HG02981 (cell line): ENCODE measurements at regions not wholly inside any gene's neighbourhood (a gene's known extent, or its start where the extent isn't known, plus 50 kb on each side); places are given as distances from the start of the nearest gene placed in this dataset.
"Not testable (repeated sequence)": the region's sequence is repeated elsewhere in the genome, so short reads cannot be mapped to it uniquely, and the experiment has no call there.

ENCODE experiments used
- ATAC-seq: cut with Tn5 transposase; IDR thresholded peaks from one replicate; pipeline ENCODE4 v1.9.1; 2021; ENCODE audit warnings: mild to moderate bottlenecking, moderate library complexity; ENCODE audit not compliant: unreplicated experiment

GRCh38 chrX:112947981-112948615 is 107.5 kb upstream of the AMOT start:
- ATAC-seq = no peak

DNA sequence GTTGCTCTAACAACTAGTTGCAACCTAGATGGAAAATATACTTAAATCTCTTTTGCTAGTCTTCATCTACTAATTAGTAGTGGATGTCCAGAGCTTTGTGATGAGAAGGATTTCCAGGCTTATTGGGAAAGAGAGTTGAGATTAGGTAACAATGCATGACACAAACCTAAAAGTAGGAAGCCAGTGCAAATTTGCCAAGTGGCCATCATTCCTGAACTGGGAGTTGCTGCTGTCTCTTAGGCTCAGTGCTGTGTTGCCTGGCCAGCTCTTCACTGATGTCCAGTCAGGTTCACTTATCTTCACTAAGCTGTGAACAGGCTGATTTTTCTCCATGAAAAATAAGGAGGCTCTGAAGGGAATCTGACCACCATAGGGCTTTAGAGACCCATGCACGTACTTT is 105.6 kb upstream of the AMOT start:
- no peak for ATAC-seq

DNA sequence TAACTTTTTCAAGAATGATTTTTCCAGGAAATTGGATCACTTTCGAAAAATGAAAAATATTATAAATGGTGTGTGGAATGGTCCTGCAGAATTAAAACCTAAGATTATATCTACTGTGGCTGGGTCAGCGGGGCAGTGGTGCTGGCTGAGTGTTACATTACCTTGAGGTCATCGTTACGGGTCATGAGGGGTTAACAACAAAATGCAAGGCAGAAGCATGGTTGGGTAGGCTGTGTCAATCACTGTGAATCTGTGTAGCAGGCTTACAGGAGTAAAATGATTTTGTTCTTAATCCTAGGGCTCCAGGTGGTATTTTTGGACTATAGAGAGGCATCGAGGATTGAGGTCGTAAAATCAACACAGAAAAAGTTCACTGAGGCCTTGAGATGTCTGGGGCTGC is 105.2 kb upstream of the AMOT start:
- ATAC-seq = no peak

DNA sequence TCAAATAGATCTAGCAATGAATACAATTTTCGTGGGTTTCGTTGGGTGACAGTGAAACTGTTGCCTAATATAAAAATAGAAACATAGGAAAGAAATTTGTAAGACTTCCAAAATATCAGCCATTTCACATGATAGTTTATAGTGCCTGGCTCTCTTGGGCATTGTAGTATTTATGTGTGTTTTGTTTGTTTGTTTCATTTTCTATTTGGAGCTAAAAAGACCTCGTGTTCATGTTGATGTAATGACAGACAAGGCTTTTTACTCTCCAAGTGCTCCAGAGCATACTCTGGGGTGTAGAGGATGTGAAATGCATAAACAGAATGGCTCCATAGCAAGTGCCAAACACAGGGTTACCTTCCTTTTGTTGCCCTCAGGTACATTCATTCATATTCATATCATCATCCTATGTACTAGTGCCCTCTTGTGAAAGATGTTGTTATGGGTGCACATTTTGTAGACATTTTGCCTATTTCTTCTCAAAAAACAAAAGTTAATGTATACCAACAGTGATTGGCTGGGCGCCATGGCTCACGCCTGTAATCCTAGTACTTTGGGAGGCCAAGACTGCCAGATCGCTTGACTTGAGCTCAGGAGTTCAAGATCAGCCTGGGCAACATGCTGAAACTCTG is 100.7 kb upstream of the AMOT start:
- no peak for ATAC-seq

- no peak for ATAC-seq
These were observed 94.4 kb upstream of the AMOT start for GRCh38 chrX:112935029-112935428.

- ATAC-seq = no peak
These were observed 91.3 kb upstream of the AMOT start for GRCh38 chrX:112931900-112932299.

DNA sequence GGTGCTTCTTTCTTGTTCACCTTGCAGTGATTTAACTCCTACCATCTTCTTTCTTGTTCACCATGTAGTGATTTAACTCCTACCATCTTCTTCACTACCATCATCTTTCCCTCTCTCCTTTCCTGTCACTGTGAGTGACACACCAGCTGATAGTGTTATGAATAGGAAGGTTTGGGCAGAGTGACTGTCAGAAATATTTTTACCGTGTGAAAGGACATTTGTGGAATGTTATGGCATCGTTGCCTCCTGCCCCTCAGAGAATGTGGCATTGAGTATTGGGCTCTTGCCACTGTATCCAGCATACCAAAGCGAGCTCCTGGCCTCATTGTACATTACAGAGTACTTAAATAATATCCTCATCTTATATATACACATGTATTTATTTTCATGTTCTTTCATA is 90.8 kb upstream of the AMOT start:
- ATAC-seq = no peak

DNA sequence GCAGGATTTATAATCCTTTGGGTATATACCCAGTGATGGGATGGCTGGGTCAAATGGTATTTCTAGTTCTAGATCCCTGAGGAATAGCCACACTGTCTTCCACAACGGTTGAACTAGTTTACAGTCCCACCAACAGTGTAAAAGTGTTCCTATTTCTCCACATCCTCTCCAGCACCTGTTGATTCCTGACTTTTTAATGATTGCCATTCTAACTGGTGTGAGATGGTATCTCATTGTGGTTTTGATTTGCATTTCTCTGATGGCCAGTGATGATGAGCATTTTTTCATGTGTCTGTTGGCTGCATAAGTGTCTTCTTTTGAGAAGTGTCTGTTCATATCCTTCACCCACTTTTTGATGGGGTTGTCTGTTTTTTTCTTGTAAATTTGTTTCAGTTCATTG is 82.8 kb upstream of the AMOT start:
- not testable (repeated sequence) for ATAC-seq

- ATAC-seq = no peak
These were observed 73.2 kb upstream of the AMOT start for GRCh38 chrX:112913807-112914206.

- no peak for ATAC-seq
These were observed 69.8 kb upstream of the AMOT start for GRCh38 chrX:112910418-112910817.

- no peak for ATAC-seq
These were observed 61.5 kb upstream of the AMOT start for GRCh38 chrX:112901869-112902725.

DNA sequence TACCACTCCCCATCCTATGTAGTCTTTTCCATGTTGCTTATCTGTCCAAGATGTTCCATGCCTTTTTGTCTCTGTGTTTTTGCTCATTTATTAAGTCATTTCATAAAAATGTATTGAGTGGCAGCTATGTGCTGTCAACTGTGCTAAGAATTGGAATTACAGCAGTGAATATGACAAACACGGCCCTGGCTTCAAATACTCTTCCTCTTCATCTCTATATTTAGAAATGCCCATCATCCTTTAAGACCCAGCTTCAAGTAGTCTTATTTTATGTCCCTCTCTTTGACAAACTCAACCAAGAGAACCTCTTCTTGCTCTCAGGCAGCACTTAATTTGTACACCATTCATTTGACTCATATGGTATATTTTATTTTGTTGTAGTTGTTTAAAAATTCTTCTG is 55.4 kb upstream of the AMOT start:
- no peak for ATAC-seq
